ENCODE measurements at regions not wholly inside any gene's neighbourhood (a gene's known extent, or its start where the extent isn't known, plus 50 kb on each side); places are given as distances from the start of the nearest gene placed in this dataset.

GRCh38 chr9:107815782-107816560, 326.4 kb upstream of the KLF4 start (continued):
- TF ChIP-seq PRDM4 (tag by site-specific recombination; IDR thresholded peaks at IDR 0.05) (no peak), ZNF114 (tag by site-specific recombination; IDR thresholded peaks at IDR 0.05) (no peak), ZNF391 (tag by site-specific recombination; IDR thresholded peaks at IDR 0.05; ENCODE audit: borderline replicate concordance, low read depth) (no peak), ZSCAN4 (tag by site-specific recombination; IDR thresholded peaks at IDR 0.05) (no peak), ZNF16 (tag by site-specific recombination; IDR thresholded peaks at IDR 0.05; ENCODE audit: low read depth) (no peak), ZNF184 (tag by site-specific recombination; IDR thresholded peaks at IDR 0.05) (no peak)

GRCh38 chr9:107813287-107813686, 323.7 kb upstream of the KLF4 start:
- POLR2A ChIA-PET = no interaction called here
- H3K4me1 ChIP-seq (ENCODE audit: control insufficient read depth, insufficient read depth, low read length) = no peaks in the 10 kb centered on the region
- TF ChIP-seq ZNF645 (tag by site-specific recombination; IDR thresholded peaks at IDR 0.05) (no peak), ZNF473 (tag by site-specific recombination; IDR thresholded peaks at IDR 0.05) (no peak), ZFP69B (tag by site-specific recombination; IDR thresholded peaks at IDR 0.05) (no peak), ZBTB7A (tag by site-specific recombination; IDR thresholded peaks at IDR 0.05; ENCODE audit: low read depth) (no peak), ZNF560 (tag by site-specific recombination; IDR thresholded peaks at IDR 0.05; ENCODE audit: borderline replicate concordance) (no peak), KLF8 (tag by site-specific recombination; IDR thresholded peaks at IDR 0.05) (no peak), CTCF (tag by site-specific recombination; IDR thresholded peaks at IDR 0.05) (no peak), ZNF248 (tag by site-specific recombination; IDR thresholded peaks at IDR 0.05) (no peak)
- H3K27ac ChIP-seq (ENCODE audit: extremely low read depth, low read depth, low read length) = no peak overlapping the region
- no peaks in the 10 kb centered on the region for H3K36me3 ChIP-seq (ENCODE audit: control insufficient read depth in 2 of 2, insufficient read depth in 1 of 2, low read length in 2 of 2)
- CTCF ChIA-PET = no interaction called here
- H3K9me3 ChIP-seq (ENCODE audit: control insufficient read depth, insufficient read depth, low read depth, low read length) = no peaks in the 10 kb centered on the region
- no peak overlapping the region for H3K4me3 ChIP-seq (ENCODE audit: low read depth, low read length)

GRCh38 chr9:107810461-107810961, 320.9 kb upstream of the KLF4 start:
- no peak overlapping the region for H3K27ac ChIP-seq (ENCODE audit: extremely low read depth, low read depth, low read length)
- CTCF ChIA-PET = interaction anchor here (0.6 kb wide), 1 partner anchor 230 kb away, joined by 6 read pairs; no protein-coding TSS in a partner anchor
- no peaks in the 10 kb centered on the region for H3K4me1 ChIP-seq (ENCODE audit: control insufficient read depth, insufficient read depth, low read length)
- H3K4me3 ChIP-seq (ENCODE audit: low read depth, low read length) = no peak overlapping the region
- POLR2A ChIA-PET = no interaction called here
- H3K36me3 ChIP-seq (ENCODE audit: control insufficient read depth in 2 of 2, insufficient read depth in 1 of 2, low read length in 2 of 2) = no peaks in the 10 kb centered on the region
- H3K9me3 ChIP-seq (ENCODE audit: control insufficient read depth, insufficient read depth, low read depth, low read length) = no peaks in the 10 kb centered on the region
- no peak for TF ChIP-seq IKZF3 (tag by site-specific recombination; IDR thresholded peaks at IDR 0.05)
- TF ChIP-seq ZNF701 (tag by site-specific recombination; IDR thresholded peaks at IDR 0.05) = no peak
- no peak for TF ChIP-seq ZNF600 (tag by site-specific recombination; IDR thresholded peaks at IDR 0.05)
- TF ChIP-seq ATF2 (tag by site-specific recombination; IDR thresholded peaks at IDR 0.05; ENCODE audit: low read depth) = no peak
- no peak for TF ChIP-seq ZNF112 (tag by site-specific recombination; IDR thresholded peaks at IDR 0.05)
- TF ChIP-seq PRDM1 (tag by site-specific recombination; IDR thresholded peaks at IDR 0.05) = no peak
- no peak for TF ChIP-seq ZNF426 (tag by site-specific recombination; IDR thresholded peaks at IDR 0.05)
- no peak for TF ChIP-seq SCRT2 (tag by site-specific recombination; IDR thresholded peaks at IDR 0.05)
- TF ChIP-seq ZNF248 (tag by site-specific recombination; IDR thresholded peaks at IDR 0.05) = no peak
